ENCODE measurements at regions not wholly inside any gene's neighbourhood (a gene's known extent, or its start where the extent isn't known, plus 50 kb on each side); places are given as distances from the start of the nearest gene placed in this dataset.

- TF ChIP-seq POLR2A (IDR thresholded peaks at IDR 0.05) (no peak), CTCF (IDR thresholded peaks at IDR 0.05) (no peak)
Observed at GRCh38 chr3:81363816-81364215, 397.6 kb downstream of the GBE1 start.
